ENCODE measurements at regions not wholly inside any gene's neighbourhood (a gene's known extent, or its start where the extent isn't known, plus 50 kb on each side); places are given as distances from the start of the nearest gene placed in this dataset.

GRCh38 chr4:27128443-27128842, 267.8 kb downstream of the STIM2 start:
- intact Hi-C loops (cut with DNase I; ENCODE audit: low total_unique reads), result no loop called here
- TF ChIP-seq CTCF (IDR thresholded peaks at IDR 0.05) (no peak), POLR2A (IDR thresholded peaks at IDR 0.05) (no peak), POLR2AphosphoS5 (IDR thresholded peaks at IDR 0.05) (no peak)
- H3K4me1 ChIP-seq, result no peaks in the 10 kb centered on the region

DNA sequence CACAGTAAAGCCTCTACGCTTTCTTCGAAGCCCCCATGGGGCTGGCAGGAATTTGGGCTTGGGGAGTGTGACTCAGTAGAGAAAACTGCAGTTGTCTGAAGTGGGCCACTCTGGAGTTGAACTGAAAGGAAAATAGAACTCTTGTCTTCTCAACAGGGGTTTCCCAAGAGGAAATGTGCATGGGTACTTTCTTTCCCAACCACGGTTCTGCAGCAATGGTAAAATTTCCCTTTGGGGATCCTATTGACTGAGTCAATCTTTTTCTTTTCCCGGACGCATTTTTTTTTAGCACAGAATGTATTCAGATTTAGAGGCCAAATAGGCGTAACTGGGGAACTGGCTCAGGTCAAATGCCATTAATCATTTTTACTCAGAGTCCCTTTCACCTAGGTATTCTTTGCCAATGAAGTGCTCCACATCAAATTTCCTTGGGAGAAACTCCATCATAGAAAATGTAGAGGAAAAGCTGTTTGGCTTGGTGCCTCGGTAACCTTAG, 269.3 kb downstream of the STIM2 start:
- intact Hi-C loops (cut with DNase I; ENCODE audit: low total_unique reads), result no loop called here
- no peaks in the 10 kb centered on the region for H3K27me3 ChIP-seq
- H3K4me1 ChIP-seq, result no peaks in the 10 kb centered on the region
- no peaks in the 10 kb centered on the region for H3K36me3 ChIP-seq
- no peaks in the 10 kb centered on the region for H3K9me3 ChIP-seq
- no peak overlapping the region for H3K4me3 ChIP-seq
- no peak overlapping the region for H3K27ac ChIP-seq
- TF ChIP-seq POLR2A (IDR thresholded peaks at IDR 0.05), result no peak
- no peak for TF ChIP-seq CTCF (IDR thresholded peaks at IDR 0.05)
- TF ChIP-seq POLR2AphosphoS5 (IDR thresholded peaks at IDR 0.05), result no peak
- DNase-seq (ENCODE audit: low spot score in 2 of 2), result no peak

More at GRCh38 chr4:27128443-27128842, 267.8 kb downstream of the STIM2 start:
- no peak for DNase-seq (ENCODE audit: low spot score in 2 of 2)
- no peaks in the 10 kb centered on the region for H3K36me3 ChIP-seq
- no peak overlapping the region for H3K27ac ChIP-seq
- H3K9me3 ChIP-seq, result no peaks in the 10 kb centered on the region
- no peak overlapping the region for H3K4me3 ChIP-seq
- H3K27me3 ChIP-seq, result no peaks in the 10 kb centered on the region

- DNase-seq (ENCODE audit: low spot score in 2 of 2), result no peak
- H3K27ac ChIP-seq, result no peak overlapping the region
- peaks cover 3 to 10% of the 10 kb centered on the region in 2 donors for H3K9me3 ChIP-seq
- H3K4me3 ChIP-seq, result no peak overlapping the region
- no peaks in the 10 kb centered on the region for H3K36me3 ChIP-seq
- H3K4me1 ChIP-seq, result no peaks in the 10 kb centered on the region
- intact Hi-C loops (cut with DNase I; ENCODE audit: low total_unique reads), result no loop called here
- TF ChIP-seq POLR2AphosphoS5 (IDR thresholded peaks at IDR 0.05) (no peak), CTCF (IDR thresholded peaks at IDR 0.05) (no peak), POLR2A (IDR thresholded peaks at IDR 0.05) (no peak)
- no peaks in the 10 kb centered on the region for H3K27me3 ChIP-seq
These were observed 271.9 kb downstream of the STIM2 start for GRCh38 chr4:27132497-27132896.

GRCh38 chr4:27140486-27140885, 279.8 kb downstream of the STIM2 start:
- intact Hi-C loops (cut with DNase I; ENCODE audit: low total_unique reads), result no loop called here
- peaks cover under 1 to 16% of the 10 kb centered on the region in 2 donors for H3K9me3 ChIP-seq
- H3K4me3 ChIP-seq, result no peak overlapping the region
- H3K4me1 ChIP-seq, result no peaks in the 10 kb centered on the region
- no peaks in the 10 kb centered on the region for H3K36me3 ChIP-seq
- DNase-seq (ENCODE audit: low spot score in 2 of 2), result no peak
- no peak overlapping the region for H3K27ac ChIP-seq
- TF ChIP-seq CTCF (IDR thresholded peaks at IDR 0.05) (no peak), POLR2A (IDR thresholded peaks at IDR 0.05) (no peak), POLR2AphosphoS5 (IDR thresholded peaks at IDR 0.05) (no peak)
- H3K27me3 ChIP-seq, result no peaks in the 10 kb centered on the region

- Histone ChIP-seq H3K4me1 (no peaks in the 10 kb centered on the region), H3K9me3 (peaks cover 0 to 11% of the 10 kb centered on the region in 2 donors), H3K27me3 (no peaks in the 10 kb centered on the region), H3K4me3 (no peak overlapping the region), H3K27ac (no peak overlapping the region), H3K36me3 (no peaks in the 10 kb centered on the region)
- intact Hi-C loops (cut with DNase I; ENCODE audit: low total_unique reads), result no loop called here
- no peak for DNase-seq (ENCODE audit: low spot score in 2 of 2)
- TF ChIP-seq CTCF (IDR thresholded peaks at IDR 0.05) (no peak), POLR2AphosphoS5 (IDR thresholded peaks at IDR 0.05) (no peak), POLR2A (IDR thresholded peaks at IDR 0.05) (no peak)
These were observed 280.9 kb downstream of the STIM2 start for GRCh38 chr4:27141530-27141929.
